Globus pallidus (tissue), 1 donor: ENCODE measurements at regions not wholly inside any gene's neighbourhood (a gene's known extent, or its start where the extent isn't known, plus 50 kb on each side); places are given as distances from the start of the nearest gene placed in this dataset.
"Not testable (repeated sequence)": the region's sequence is repeated elsewhere in the genome, so short reads cannot be mapped to it uniquely, and the experiment has no call there.

Experiments used
- DNase-seq: peaks from one replicate; pipeline ENCODE4 v3.0.0-alpha.2; 2015; ENCODE audit warnings: low spot score

- DNase-seq = no peak
Observed at GRCh38 chr1:67482733-67483482, 52.7 kb upstream of the SERBP1 start.

GRCh38 chr1:67484492-67484891 is 54.3 kb upstream of the SERBP1 start:
- no peak for DNase-seq

GRCh38 chr1:67485046-67485811 is 55.0 kb upstream of the SERBP1 start:
- DNase-seq = no peak

GRCh38 chr1:67489643-67490042 is 59.4 kb upstream of the SERBP1 start:
- no peak for DNase-seq

DNA sequence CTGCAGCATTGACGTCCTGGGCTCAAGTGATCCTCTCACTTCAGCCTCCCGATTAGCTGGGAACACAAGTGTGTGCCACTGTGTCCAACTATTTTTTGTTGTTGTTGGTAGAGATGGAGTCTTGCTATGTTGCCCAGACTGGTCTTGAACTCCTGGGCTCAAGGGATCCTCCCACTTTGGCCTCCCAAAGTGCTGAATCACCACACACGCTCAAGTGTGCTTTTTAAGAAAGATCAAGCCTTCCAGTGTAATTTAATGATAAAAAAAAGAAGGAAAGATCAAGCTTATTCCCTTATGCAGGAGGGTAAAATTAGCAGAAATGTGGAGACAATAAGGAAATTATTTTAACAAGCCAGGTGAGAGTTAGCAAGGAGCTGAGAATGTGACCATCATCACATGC is 61.1 kb upstream of the SERBP1 start:
- DNase-seq = no peak

DNA sequence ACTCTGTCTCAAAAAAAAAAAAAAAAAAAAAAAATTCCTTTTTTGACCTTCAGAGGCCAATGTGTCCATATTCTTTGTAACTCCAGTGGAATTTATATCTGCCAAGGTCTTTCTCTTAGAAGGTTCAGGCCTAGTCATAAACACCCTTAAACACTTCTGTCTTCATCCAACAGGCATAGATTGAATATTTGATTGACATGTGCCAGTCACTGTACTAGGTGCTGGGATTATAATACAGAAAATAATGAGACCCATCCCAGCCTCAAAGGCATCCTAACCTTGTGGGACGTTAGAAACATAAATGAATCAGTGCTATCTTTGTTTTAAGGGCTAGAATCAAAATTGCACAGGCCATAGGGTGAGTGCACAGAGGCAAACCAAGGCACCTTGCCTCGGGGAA is 62.9 kb upstream of the SERBP1 start:
- no peak for DNase-seq

GRCh38 chr1:67495327-67495726 is 65.1 kb upstream of the SERBP1 start:
- DNase-seq = no peak

GRCh38 chr1:67496329-67496728 is 66.1 kb upstream of the SERBP1 start:
- no peak for DNase-seq

DNA sequence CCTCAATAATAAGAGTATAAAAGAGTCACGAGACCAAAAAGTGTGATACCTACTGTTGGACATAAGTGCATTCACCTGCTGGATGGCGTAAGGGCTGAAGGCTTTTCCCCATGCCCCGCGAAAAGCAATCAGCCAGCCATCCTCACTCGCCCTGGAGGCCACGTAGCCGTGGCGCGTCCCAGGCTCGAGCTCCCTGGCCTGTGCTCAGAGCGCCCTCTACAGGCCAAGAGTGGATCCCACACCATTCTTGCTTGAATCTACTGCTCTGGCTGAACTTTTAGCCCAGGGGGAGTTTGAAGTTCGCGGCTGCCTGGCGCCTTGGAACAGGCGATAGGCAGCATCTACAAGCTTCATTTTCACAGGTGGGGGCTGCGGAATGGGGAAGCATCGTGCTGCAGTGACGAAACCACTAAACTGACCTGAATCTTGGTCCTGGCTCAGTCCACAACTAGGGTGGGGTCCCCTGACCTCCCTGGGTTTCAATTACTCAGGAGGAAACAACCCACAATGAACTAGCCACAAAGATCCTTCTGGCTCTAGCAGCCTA is 70.3 kb upstream of the SERBP1 start:
- peak; percentile 68 for DNase-seq

DNA sequence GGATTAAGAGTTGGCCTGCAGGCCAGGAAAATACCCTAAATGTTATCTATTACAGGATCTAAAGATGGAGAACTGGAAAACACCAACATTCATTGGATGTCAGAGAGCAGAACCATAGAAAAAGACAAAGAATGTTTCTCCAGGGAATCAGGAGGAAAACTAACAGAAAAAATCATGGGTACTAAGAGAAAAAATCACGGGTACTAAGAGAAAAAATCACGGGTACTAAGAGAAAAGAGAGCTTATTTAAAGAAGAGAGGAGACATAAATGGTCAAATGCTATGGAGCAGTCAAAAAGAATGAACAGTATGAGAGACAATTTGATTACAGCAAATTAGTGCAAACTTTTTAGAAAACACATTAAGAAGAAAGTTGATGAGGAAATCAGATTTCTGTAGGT is 73.8 kb upstream of the SERBP1 start:
- DNase-seq = no peak

- DNase-seq = not testable (repeated sequence)
Observed at GRCh38 chr1:67513392-67514294, 83.4 kb upstream of the SERBP1 start.

DNA sequence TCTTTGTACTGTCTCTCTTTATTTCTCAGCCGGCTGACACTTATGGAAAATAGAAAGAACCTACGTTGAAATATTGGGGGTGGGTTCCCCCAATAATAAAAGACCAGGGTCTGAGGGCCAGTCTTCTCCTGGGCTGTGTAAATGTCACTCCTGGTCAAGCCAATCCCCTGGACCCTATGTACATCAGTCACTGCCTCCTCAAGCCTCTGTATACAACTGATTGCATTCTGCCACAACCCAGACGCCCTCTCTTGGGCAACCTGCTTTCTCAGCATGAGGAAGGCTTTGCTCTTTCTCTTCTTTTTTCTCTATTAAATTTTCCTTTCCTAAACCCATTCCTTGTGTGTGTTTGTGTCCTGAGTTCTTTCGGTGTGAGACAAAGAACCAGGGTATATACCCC is 84.1 kb upstream of the SERBP1 start:
- no peak for DNase-seq

- no peak for DNase-seq
Observed at GRCh38 chr1:67514786-67515185, 84.6 kb upstream of the SERBP1 start.

GRCh38 chr1:67515324-67516080 is 85.3 kb upstream of the SERBP1 start:
- DNase-seq = no peak

GRCh38 chr1:67517046-67517445 is 86.8 kb upstream of the SERBP1 start:
- no peak for DNase-seq

- no peak for DNase-seq
Observed at GRCh38 chr1:67522001-67522441, 91.8 kb upstream of the SERBP1 start.

DNA sequence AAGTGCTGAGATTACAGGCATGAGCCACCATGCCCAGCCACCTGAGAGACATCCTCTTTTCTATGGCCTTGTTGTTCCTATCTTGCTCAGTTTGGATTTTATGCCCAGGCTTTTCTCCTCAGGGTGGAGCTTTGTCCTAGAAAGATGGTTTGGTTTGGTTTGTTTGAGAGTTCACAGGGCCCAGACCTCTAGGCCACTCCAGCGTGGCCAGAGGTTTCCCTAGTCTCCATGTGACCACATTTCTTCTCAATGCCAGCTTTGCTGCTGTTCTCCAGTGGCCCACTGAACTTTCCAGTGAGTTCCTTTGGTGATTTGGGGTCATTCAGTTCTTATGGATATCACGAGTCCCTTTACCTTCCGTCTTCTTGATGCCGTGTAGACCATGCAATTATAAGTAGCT is 92.6 kb upstream of the SERBP1 start:
- no peak for DNase-seq

DNA sequence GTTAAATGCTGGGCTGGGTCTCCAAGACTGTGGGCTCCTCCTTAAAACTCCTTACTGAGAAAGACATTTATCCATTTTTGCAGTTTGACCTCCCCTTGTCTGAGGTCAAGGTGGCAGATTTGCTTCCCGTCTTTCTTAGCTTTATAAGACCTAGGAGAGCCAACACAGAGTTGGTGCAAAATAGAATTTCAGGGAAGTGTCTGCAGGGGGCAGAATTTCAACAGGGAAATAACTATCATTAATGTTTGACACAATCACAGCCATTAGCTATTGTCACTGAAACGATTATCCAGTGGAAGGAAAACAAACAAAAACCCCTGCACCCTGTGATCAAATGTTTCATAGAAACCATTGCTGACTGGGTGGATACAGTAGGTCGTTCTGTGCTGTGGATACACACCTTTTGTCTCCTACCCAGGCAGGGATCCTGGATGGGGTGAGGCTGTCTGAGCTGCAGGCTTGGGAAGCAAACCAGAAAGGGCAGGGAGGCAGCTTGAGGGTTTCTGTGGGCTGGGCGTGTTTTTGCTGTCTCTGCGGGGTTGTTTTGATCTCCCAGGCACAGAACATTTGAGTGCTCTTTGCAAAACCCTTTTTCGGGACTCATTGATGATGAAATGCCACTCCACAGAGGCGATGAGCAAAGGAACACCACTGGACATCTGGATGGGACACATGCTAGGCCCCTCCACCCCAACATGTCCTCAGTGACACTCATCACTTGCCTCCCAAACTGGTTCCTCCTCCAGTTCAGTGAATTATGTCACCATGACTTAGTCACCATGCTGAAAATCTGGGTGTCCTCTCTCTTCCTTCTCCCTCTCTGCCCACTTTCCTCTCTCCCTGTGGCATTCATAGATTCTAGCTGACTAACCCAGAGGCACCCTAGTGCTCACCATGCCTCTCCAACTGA is 94.2 kb upstream of the SERBP1 start:
- no peak for DNase-seq

DNA sequence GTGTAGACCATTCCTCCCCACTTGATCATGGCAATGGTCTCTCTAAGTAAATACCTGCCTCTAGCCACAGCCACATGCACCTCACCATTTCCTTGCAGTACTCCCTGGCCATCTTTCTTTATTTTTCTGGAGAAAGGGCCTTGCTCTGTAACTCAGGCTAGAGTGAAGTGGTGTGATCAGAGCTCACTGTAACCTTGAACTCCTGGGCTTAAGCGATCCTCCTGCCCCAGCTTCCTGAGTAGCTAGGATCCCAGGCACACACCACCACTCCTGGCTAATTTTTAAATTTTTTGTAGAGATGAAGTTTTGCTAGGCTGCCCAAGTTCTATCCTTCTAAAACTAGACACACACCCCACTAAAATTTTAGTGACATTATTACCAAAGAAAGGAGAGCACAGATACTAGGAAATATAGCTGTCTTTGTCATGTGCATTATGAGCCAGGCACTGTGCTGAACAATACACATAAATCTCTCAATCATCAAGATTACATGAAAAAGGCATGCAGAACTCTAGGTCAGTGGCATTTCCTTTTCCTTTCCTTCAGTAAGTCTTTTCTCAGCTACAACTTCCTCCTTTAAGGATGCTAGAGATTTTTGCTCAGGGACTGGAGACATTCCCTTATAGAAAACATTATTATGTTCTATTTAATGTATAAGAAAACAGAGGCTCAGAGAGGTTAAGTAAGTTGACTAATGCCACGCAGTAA is 95.0 kb upstream of the SERBP1 start:
- no peak for DNase-seq

DNA sequence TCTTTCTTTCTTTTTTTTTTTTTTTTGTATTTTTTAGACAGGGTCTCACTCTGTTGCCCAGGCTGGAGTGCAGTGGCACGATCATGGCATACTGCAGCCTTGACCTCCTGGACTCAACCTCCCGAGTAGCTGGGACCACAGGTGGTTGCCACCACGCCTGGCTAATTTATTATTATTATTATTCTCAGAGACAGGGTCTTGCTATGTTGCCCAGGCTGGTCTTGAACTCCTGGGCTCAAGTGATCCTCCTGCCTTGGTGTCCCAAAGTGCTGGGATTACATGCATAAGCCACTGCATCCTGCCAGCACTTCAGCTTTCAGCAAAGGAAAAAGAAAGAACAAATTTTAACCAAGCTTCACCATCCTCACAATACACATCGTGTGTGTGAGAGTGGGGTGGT is 97.9 kb upstream of the SERBP1 start:
- no peak for DNase-seq
